HAP-1 (cell line): ENCODE measurements at regions not wholly inside any gene's neighbourhood (a gene's known extent, or its start where the extent isn't known, plus 50 kb on each side); places are given as distances from the start of the nearest gene placed in this dataset.

Source experiments
- DNase-seq, 2 experiments: peaks; one replicate each; pipeline ENCODE4 v3.0.0-alpha.2; 2016 to 2020; ENCODE audit warnings: low spot score in 2 of 2
- H3K27me3 ChIP-seq: fragments of 250-450 bp; sonication (Bioruptor Pico); 2 replicates; pipeline ENCODE4 v1.5.1; 2020; ENCODE audit warnings: low read depth, mild to moderate bottlenecking, moderate library complexity
- H3K36me3 ChIP-seq: fragments of 250-450 bp; sonication (Bioruptor Pico); replicated peaks from 2 replicates; pipeline ENCODE4 v1.5.1; 2020; ENCODE audit warnings: mild to moderate bottlenecking
- H3K4me1 ChIP-seq: fragments of 250-450 bp; sonication (Bioruptor Pico); 2 replicates; pipeline ENCODE4 v1.5.1; 2020; ENCODE audit warnings: mild to moderate bottlenecking
- H3K4me3 ChIP-seq: fragments of 250-450 bp; sonication (Bioruptor Pico); 2 replicates; pipeline ENCODE4 v1.5.1; 2020; ENCODE audit warnings: mild to moderate bottlenecking, moderate library complexity
- H3K9me3 ChIP-seq: fragments of 250-450 bp; sonication (Bioruptor Pico); 2 replicates; pipeline ENCODE4 v1.5.1; 2020; ENCODE audit warnings: mild to moderate bottlenecking, moderate library complexity
- in situ Hi-C: fragments of 300-500 bp; cut with MboI; formaldehyde crosslinking; loops from 3 replicates; pipeline ENCODE4 v1.14.3; 2020; ENCODE audit warnings: low sequenced_read_pairs, inconsistent platforms, mixed read lengths

- Histone ChIP-seq H3K4me1 (no peaks in the 10 kb centered on the region), H3K27me3 (no peaks in the 10 kb centered on the region), H3K36me3 (no peaks in the 10 kb centered on the region), H3K4me3 (no peak overlapping the region), H3K9me3 (no peaks in the 10 kb centered on the region)
- no peak for DNase-seq
- in situ Hi-C loops: no loop called here
Observed at GRCh38 chr7:22676385-22676784, 50.6 kb upstream of the IL6 start.

GRCh38 chr7:22675917-22676343 lies 51.1 kb upstream of the IL6 start:
- H3K9me3 ChIP-seq: no peaks in the 10 kb centered on the region
- no peak for DNase-seq
- no peak overlapping the region for H3K4me3 ChIP-seq
- H3K4me1 ChIP-seq: no peaks in the 10 kb centered on the region
- H3K27me3 ChIP-seq: no peaks in the 10 kb centered on the region
- in situ Hi-C loops: no loop called here
- no peaks in the 10 kb centered on the region for H3K36me3 ChIP-seq

- no peaks in the 10 kb centered on the region for H3K27me3 ChIP-seq
- no peaks in the 10 kb centered on the region for H3K36me3 ChIP-seq
- H3K4me3 ChIP-seq: no peak overlapping the region
- H3K9me3 ChIP-seq: no peaks in the 10 kb centered on the region
- in situ Hi-C loops: no loop called here
- no peak for DNase-seq
- no peaks in the 10 kb centered on the region for H3K4me1 ChIP-seq
Observed at GRCh38 chr7:22675421-22675820, 51.6 kb upstream of the IL6 start.

GRCh38 chr7:22672846-22673680 lies 53.9 kb upstream of the IL6 start:
- H3K27me3 ChIP-seq: no peaks in the 10 kb centered on the region
- in situ Hi-C loops: no loop called here
- DNase-seq: no peak
- no peak overlapping the region for H3K4me3 ChIP-seq
- peaks cover 3% of the 10 kb centered on the region for H3K4me1 ChIP-seq
- H3K36me3 ChIP-seq: no peaks in the 10 kb centered on the region
- H3K9me3 ChIP-seq: no peaks in the 10 kb centered on the region

GRCh38 chr7:22671177-22671879 lies 55.7 kb upstream of the IL6 start:
- in situ Hi-C loops: no loop called here
- no peaks in the 10 kb centered on the region for H3K36me3 ChIP-seq
- H3K27me3 ChIP-seq: no peaks in the 10 kb centered on the region
- no peak for DNase-seq
- peaks cover 8% of the 10 kb centered on the region for H3K4me1 ChIP-seq
- no peaks in the 10 kb centered on the region for H3K9me3 ChIP-seq
- no peak overlapping the region for H3K4me3 ChIP-seq

GRCh38 chr7:22670422-22670815 lies 56.6 kb upstream of the IL6 start:
- Histone ChIP-seq H3K4me1 (peaks cover 8% of the 10 kb centered on the region), H3K27me3 (no peaks in the 10 kb centered on the region), H3K4me3 (no peak overlapping the region), H3K9me3 (no peaks in the 10 kb centered on the region), H3K36me3 (no peaks in the 10 kb centered on the region)
- in situ Hi-C loops: no loop called here
- DNase-seq: no peak

GRCh38 chr7:22669692-22670421 lies 57.1 kb upstream of the IL6 start:
- Histone ChIP-seq H3K4me1 (peaks cover 8% of the 10 kb centered on the region), H3K4me3 (no peak overlapping the region), H3K36me3 (no peaks in the 10 kb centered on the region), H3K27me3 (no peaks in the 10 kb centered on the region), H3K9me3 (no peaks in the 10 kb centered on the region)
- in situ Hi-C loops: no loop called here
- DNase-seq: no peak

GRCh38 chr7:22668971-22669401 lies 58.0 kb upstream of the IL6 start:
- peaks cover 8% of the 10 kb centered on the region for H3K4me1 ChIP-seq
- H3K27me3 ChIP-seq: no peaks in the 10 kb centered on the region
- no peak overlapping the region for H3K4me3 ChIP-seq
- DNase-seq: no peak
- H3K36me3 ChIP-seq: no peaks in the 10 kb centered on the region
- H3K9me3 ChIP-seq: no peaks in the 10 kb centered on the region
- in situ Hi-C loops: no loop called here

- Histone ChIP-seq H3K4me3 (no peak overlapping the region), H3K4me1 (peaks cover 8% of the 10 kb centered on the region), H3K9me3 (no peaks in the 10 kb centered on the region), H3K36me3 (no peaks in the 10 kb centered on the region), H3K27me3 (no peaks in the 10 kb centered on the region)
- in situ Hi-C loops: no loop called here
- DNase-seq: no peak
Observed at GRCh38 chr7:22667562-22668239, 59.3 kb upstream of the IL6 start.

GRCh38 chr7:22667187-22667561 lies 59.8 kb upstream of the IL6 start:
- in situ Hi-C loops: no loop called here
- Histone ChIP-seq H3K27me3 (no peaks in the 10 kb centered on the region), H3K36me3 (no peaks in the 10 kb centered on the region), H3K9me3 (no peaks in the 10 kb centered on the region), H3K4me1 (peaks cover 8% of the 10 kb centered on the region), H3K4me3 (no peak overlapping the region)
- no peak for DNase-seq

- H3K4me3 ChIP-seq: no peak overlapping the region
- peaks cover 8% of the 10 kb centered on the region for H3K4me1 ChIP-seq
- no peaks in the 10 kb centered on the region for H3K27me3 ChIP-seq
- no peaks in the 10 kb centered on the region for H3K9me3 ChIP-seq
- in situ Hi-C loops: no loop called here
- no peaks in the 10 kb centered on the region for H3K36me3 ChIP-seq
- DNase-seq: no peak
Observed at GRCh38 chr7:22666732-22667131, 60.3 kb upstream of the IL6 start.

GRCh38 chr7:22665923-22666322 lies 61.1 kb upstream of the IL6 start:
- H3K27me3 ChIP-seq: no peaks in the 10 kb centered on the region
- H3K4me1 ChIP-seq: peaks cover 8% of the 10 kb centered on the region
- DNase-seq: no peak
- no peak overlapping the region for H3K4me3 ChIP-seq
- H3K36me3 ChIP-seq: no peaks in the 10 kb centered on the region
- H3K9me3 ChIP-seq: no peaks in the 10 kb centered on the region
- in situ Hi-C loops: no loop called here

- H3K4me1 ChIP-seq: peaks cover 8% of the 10 kb centered on the region
Observed at GRCh38 chr7:22664988-22665798, 61.8 kb upstream of the IL6 start.

More at GRCh38 chr7:22664988-22665798, 61.8 kb upstream of the IL6 start:
- H3K4me3 ChIP-seq: no peak overlapping the region
- no peaks in the 10 kb centered on the region for H3K9me3 ChIP-seq
- in situ Hi-C loops: no loop called here
- H3K36me3 ChIP-seq: no peaks in the 10 kb centered on the region
- DNase-seq: no peak
- H3K27me3 ChIP-seq: no peaks in the 10 kb centered on the region
